Parathyroid adenoma (tissue), 2 donors: ENCODE measurements at regions not wholly inside any gene's neighbourhood (a gene's known extent, or its start where the extent isn't known, plus 50 kb on each side); places are given as distances from the start of the nearest gene placed in this dataset.

Source experiments
- H2AFZ ChIP-seq: fragments of 300-600 bp; sonication (generic); one replicate; pipeline ENCODE4 v1.7.0; 2017; ENCODE audit warnings: antibody characterized with exemption, mild to moderate bottlenecking
- H3K27ac ChIP-seq: fragments of 300-600 bp; sonication (generic); one replicate; pipeline ENCODE4 v1.7.0; 2017
- H3K27me3 ChIP-seq: fragments of 300-600 bp; sonication (generic); one replicate; pipeline ENCODE4 v1.7.0; 2017; ENCODE audit warnings: low read length; ENCODE audit not compliant: control insufficient read depth, insufficient read depth
- H3K36me3 ChIP-seq: fragments of 300-600 bp; sonication (generic); one replicate; pipeline ENCODE4 v1.7.0; 2017; ENCODE audit warnings: low read length; ENCODE audit not compliant: control insufficient read depth, insufficient read depth
- H3K4me1 ChIP-seq: fragments of 300-600 bp; sonication (generic); one replicate; pipeline ENCODE4 v1.7.0; 2017; ENCODE audit warnings: control low read depth
- H3K4me2 ChIP-seq: fragments of 300-600 bp; sonication (generic); one replicate; pipeline ENCODE4 v1.7.0; 2017; ENCODE audit warnings: low read length
- H3K4me3 ChIP-seq: fragments of 300-600 bp; sonication (generic); one replicate; pipeline ENCODE4 v1.7.0; 2017; ENCODE audit warnings: low read depth, low read length
- H3K79me2 ChIP-seq: fragments of 300-600 bp; sonication (generic); one replicate; pipeline ENCODE4 v1.7.0; 2017; ENCODE audit warnings: control low read depth
- H3K9ac ChIP-seq: fragments of 300-600 bp; sonication (generic); one replicate; pipeline ENCODE4 v1.7.0; 2017; ENCODE audit warnings: mild to moderate bottlenecking
- H3K9me3 ChIP-seq: fragments of 300-600 bp; sonication (generic); one replicate; pipeline ENCODE4 v1.7.0; 2017; ENCODE audit warnings: low read length; ENCODE audit not compliant: control insufficient read depth
- TF ChIP-seq, protein P1 (sequence below): fragments of 300-600 bp; sonication (generic); IDR thresholded peaks from one replicate; pipeline ENCODE4 v1.7.0; 2017; ENCODE audit warnings: antibody characterized with exemption, mild to moderate bottlenecking
- donor health status: primary hyperparathyroidism.

DNA sequence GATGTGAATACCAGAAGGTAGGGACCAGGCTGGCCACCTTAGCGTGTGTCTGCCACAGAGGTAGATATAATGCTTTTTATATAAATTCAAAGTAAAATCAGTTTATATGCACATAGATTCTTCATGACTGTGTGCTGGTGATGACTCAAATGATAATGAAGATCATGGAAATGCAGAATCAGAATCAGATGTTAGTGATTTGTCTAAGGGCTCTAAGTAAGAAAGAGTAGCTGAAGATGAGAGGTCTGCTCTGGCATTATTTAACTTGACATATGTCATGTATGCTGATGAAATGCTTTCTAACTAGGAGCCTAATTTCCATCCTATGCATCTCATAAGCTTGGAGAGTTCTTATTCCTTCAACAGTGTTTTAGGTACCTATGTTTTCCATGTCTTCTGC lies 50.3 kb upstream of the DPH6 start:
- Histone ChIP-seq H3K4me2 (no peak overlapping the region), H3K9ac (no peak overlapping the region), H3K79me2 (no peaks in the 10 kb centered on the region), H3K36me3 (no peaks in the 10 kb centered on the region), H3K9me3 (no peaks in the 10 kb centered on the region), H3K27me3 (no peaks in the 10 kb centered on the region), H2AFZ (no peak overlapping the region), H3K4me1 (no peaks in the 10 kb centered on the region), H3K27ac (no peak overlapping the region), H3K4me3 (no peak overlapping the region)
- TF ChIP-seq, protein P1, sequence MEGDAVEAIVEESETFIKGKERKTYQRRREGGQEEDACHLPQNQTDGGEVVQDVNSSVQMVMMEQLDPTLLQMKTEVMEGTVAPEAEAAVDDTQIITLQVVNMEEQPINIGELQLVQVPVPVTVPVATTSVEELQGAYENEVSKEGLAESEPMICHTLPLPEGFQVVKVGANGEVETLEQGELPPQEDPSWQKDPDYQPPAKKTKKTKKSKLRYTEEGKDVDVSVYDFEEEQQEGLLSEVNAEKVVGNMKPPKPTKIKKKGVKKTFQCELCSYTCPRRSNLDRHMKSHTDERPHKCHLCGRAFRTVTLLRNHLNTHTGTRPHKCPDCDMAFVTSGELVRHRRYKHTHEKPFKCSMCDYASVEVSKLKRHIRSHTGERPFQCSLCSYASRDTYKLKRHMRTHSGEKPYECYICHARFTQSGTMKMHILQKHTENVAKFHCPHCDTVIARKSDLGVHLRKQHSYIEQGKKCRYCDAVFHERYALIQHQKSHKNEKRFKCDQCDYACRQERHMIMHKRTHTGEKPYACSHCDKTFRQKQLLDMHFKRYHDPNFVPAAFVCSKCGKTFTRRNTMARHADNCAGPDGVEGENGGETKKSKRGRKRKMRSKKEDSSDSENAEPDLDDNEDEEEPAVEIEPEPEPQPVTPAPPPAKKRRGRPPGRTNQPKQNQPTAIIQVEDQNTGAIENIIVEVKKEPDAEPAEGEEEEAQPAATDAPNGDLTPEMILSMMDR = no peak

GRCh38 chr15:35602836-35603235 lies 56.9 kb upstream of the DPH6 start:
- Histone ChIP-seq H3K9ac (no peak overlapping the region), H3K27ac (no peak overlapping the region), H3K79me2 (no peaks in the 10 kb centered on the region), H3K9me3 (no peaks in the 10 kb centered on the region), H3K27me3 (no peaks in the 10 kb centered on the region), H3K4me3 (no peak overlapping the region), H3K4me1 (no peaks in the 10 kb centered on the region), H3K36me3 (no peaks in the 10 kb centered on the region), H3K4me2 (no peak overlapping the region), H2AFZ (no peak overlapping the region)
- TF ChIP-seq, protein P1 = no peak

- Histone ChIP-seq H3K27ac (no peak overlapping the region), H3K4me1 (no peaks in the 10 kb centered on the region), H3K9me3 (no peaks in the 10 kb centered on the region), H3K36me3 (no peaks in the 10 kb centered on the region), H3K9ac (no peak overlapping the region), H2AFZ (no peak overlapping the region), H3K27me3 (no peaks in the 10 kb centered on the region), H3K79me2 (no peaks in the 10 kb centered on the region), H3K4me3 (no peak overlapping the region), H3K4me2 (no peak overlapping the region)
- TF ChIP-seq, protein P1 = no peak
Observed at GRCh38 chr15:35603301-35603700, 57.3 kb upstream of the DPH6 start.

DNA sequence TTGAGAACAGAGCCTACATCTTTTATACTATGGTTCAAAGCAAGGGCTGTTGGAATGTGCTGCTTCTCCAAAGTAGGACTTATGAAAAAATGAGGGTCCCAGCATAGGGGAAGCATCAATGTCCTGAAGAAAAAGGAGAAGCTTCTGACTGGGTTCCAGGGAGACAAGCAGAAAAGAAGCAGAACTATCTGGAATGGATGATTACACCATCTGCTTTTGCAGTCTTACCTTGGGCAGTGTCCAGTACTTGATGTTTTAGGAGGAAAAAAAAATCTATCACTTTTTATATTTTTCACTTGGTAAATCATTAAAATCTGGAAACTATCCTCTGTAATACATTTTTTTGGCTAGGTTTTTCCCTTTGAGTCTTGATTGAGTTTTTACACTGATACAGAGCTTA lies 57.9 kb upstream of the DPH6 start:
- Histone ChIP-seq H3K27ac (no peak overlapping the region), H2AFZ (no peak overlapping the region), H3K27me3 (no peaks in the 10 kb centered on the region), H3K9ac (no peak overlapping the region), H3K4me3 (no peak overlapping the region), H3K9me3 (no peaks in the 10 kb centered on the region), H3K4me1 (no peaks in the 10 kb centered on the region), H3K36me3 (no peaks in the 10 kb centered on the region), H3K4me2 (no peak overlapping the region), H3K79me2 (no peaks in the 10 kb centered on the region)
- TF ChIP-seq, protein P1 = no peak

DNA sequence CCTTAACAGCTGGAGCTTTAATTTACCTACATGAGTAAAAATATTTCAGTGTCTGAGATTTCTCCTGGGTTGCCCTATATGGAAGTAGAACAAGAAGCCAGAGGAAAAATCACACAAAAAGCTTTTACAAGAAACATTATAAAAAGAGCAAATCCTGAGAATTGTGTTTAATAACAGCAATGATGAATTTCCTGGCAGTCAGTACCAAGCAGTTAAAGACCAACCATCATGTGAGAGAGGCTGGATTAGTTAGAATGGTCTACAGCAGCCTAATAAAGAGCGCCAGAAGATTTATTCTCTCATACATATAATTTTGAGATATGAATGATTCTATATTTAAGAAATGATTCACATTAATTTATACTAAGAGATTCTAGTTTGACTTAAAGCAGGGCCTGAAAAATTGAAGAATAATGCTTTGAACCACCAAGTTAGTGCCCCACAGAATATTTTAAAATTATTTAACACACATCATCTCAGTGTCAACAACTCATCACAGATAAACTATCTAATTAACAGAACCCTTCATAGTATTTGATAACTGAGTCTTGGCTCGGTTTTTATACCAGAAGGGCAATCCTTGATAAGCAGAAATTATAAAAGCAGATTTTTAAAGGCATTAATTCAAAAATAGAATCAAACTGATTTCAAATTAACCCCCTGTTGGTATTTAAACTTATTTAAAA lies 59.9 kb upstream of the DPH6 start:
- no peak overlapping the region for H3K27ac ChIP-seq
- no peak overlapping the region for H3K4me3 ChIP-seq
- no peak overlapping the region for H3K4me2 ChIP-seq
- no peaks in the 10 kb centered on the region for H3K4me1 ChIP-seq
- H2AFZ ChIP-seq = no peak overlapping the region
- no peaks in the 10 kb centered on the region for H3K36me3 ChIP-seq
- no peaks in the 10 kb centered on the region for H3K9me3 ChIP-seq
- TF ChIP-seq, protein P1 = no peak
- H3K27me3 ChIP-seq = no peaks in the 10 kb centered on the region
- no peak overlapping the region for H3K9ac ChIP-seq
- H3K79me2 ChIP-seq = no peaks in the 10 kb centered on the region
